NCI-H748 treated with DMSO at 0.1 percent for 48 hours (cell line): ENCODE measurements at regions not wholly inside any gene's neighbourhood (a gene's known extent, or its start where the extent isn't known, plus 50 kb on each side); places are given as distances from the start of the nearest gene placed in this dataset.

ENCODE experiments used
- DNase-seq: peaks from one replicate; lab custom pipeline; 2025; lab: John Stamatoyannopoulos, UW

- no peak for DNase-seq
Measured at GRCh38 chr2:9681427-9681817, 50.6 kb upstream of the YWHAQ start.

- DNase-seq = no peak
Measured at GRCh38 chr2:9685637-9686036, 54.8 kb upstream of the YWHAQ start.

GRCh38 chr2:9686061-9686460 lies 55.3 kb upstream of the YWHAQ start:
- no peak for DNase-seq

GRCh38 chr2:9690252-9690651 lies 59.5 kb upstream of the YWHAQ start:
- DNase-seq = no peak

GRCh38 chr2:9690716-9691498 lies 60.1 kb upstream of the YWHAQ start:
- no peak for DNase-seq

GRCh38 chr2:9692456-9693195 lies 61.8 kb upstream of the YWHAQ start:
- DNase-seq = no peak

- DNase-seq = no peak
Measured at GRCh38 chr2:9693196-9693491, 62.3 kb upstream of the YWHAQ start.

GRCh38 chr2:9693646-9694045 lies 62.8 kb upstream of the YWHAQ start:
- no peak for DNase-seq

GRCh38 chr2:9694661-9695234 lies 64.0 kb upstream of the YWHAQ start:
- DNase-seq = no peak

GRCh38 chr2:9695941-9696340 lies 65.1 kb upstream of the YWHAQ start:
- DNase-seq = no peak

- DNase-seq = no peak
Measured at GRCh38 chr2:9696731-9697130, 65.9 kb upstream of the YWHAQ start.

GRCh38 chr2:9697909-9698308 lies 67.1 kb upstream of the YWHAQ start:
- DNase-seq = no peak

GRCh38 chr2:9699139-9700108 lies 68.6 kb upstream of the YWHAQ start:
- DNase-seq = no peak

GRCh38 chr2:9700109-9700495 lies 69.3 kb upstream of the YWHAQ start:
- no peak for DNase-seq

- peak; percentile 76 for DNase-seq
Measured at GRCh38 chr2:9702604-9703084, 71.8 kb upstream of the YWHAQ start.

- peak; percentile 87 for DNase-seq
Measured at GRCh38 chr2:9703085-9703678, 72.4 kb upstream of the YWHAQ start.

- no peak for DNase-seq
Measured at GRCh38 chr2:9703701-9704221, 73.0 kb upstream of the YWHAQ start.

- DNase-seq = no peak
Measured at GRCh38 chr2:9704600-9704999, 73.8 kb upstream of the YWHAQ start.

- DNase-seq = no peak
Measured at GRCh38 chr2:9705196-9705595, 74.4 kb upstream of the YWHAQ start.

GRCh38 chr2:9707008-9707407 lies 76.2 kb upstream of the YWHAQ start:
- no peak for DNase-seq

- DNase-seq = no peak
Measured at GRCh38 chr2:9707611-9708160, 76.9 kb upstream of the YWHAQ start.
